Stimulated activated naive CD4-positive, alpha-beta T cell (primary cell): ENCODE measurements at regions not wholly inside any gene's neighbourhood (a gene's known extent, or its start where the extent isn't known, plus 50 kb on each side); places are given as distances from the start of the nearest gene placed in this dataset.
A peak's percentile ranks its signal among the peaks of the same experiment; 100 is the strongest.

ENCODE experiments used
- DNase-seq, 6 experiments: peaks; one replicate each; lab custom pipeline; 2025; lab: John Stamatoyannopoulos, UW

DNA sequence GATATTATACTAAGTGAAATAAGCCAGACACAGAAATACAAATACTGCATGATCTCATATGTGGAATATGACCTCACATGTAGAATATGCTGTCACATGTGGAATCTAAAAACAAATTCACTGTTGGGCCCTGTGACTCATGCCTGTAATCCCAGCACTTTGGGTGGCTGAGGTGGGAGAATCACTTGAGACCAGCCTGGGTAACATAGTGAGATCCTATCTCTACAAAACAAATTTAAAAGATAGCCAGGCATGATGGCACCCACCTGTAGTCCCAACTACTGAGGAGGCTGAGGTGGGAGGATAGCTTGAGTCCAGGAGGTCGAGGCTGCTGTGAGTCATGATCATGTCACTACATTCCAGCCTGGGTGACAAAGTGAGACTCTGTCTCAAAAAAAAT, 160.3 kb downstream of the PTEN start:
- DNase-seq: no peak

DNA sequence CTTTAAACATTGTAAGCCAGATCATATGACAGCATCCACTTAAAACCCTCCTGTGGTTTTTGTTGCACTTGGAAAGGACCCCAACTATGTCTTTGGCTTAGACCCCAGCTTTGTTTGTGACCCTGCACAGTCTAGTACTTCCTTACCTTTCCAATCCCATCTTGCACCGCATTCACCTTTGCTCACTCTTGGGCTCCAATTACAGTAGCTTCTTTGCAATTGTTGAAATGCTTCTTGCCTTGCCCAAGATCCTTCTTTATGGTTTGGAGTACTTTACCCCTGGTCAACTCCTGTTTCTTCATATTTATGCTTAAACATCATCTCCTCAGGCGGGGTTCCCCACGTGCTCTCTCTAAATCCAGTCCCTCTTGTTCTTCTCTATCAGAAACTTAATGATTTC, 162.6 kb downstream of the PTEN start:
- no peak for DNase-seq

DNA sequence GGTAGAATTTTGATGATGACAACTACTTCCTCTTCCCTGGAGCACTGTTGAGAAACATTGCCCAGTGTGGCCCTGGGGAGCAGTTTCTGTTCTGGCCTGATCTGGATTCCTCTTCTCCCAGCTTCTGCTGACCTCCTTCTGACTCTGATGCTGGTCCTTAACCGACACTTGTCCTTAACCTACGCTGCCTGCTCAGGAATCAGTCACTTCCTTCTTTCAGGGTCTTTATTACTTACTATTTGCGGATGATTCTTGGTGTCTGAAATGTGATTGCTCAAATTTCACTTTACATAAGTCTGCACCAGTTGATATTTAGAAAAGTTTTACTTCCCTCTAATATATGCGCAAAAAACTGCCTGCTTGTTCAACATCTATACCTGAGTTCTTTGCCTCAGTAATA, 164.1 kb downstream of the PTEN start:
- no peak for DNase-seq

DNA sequence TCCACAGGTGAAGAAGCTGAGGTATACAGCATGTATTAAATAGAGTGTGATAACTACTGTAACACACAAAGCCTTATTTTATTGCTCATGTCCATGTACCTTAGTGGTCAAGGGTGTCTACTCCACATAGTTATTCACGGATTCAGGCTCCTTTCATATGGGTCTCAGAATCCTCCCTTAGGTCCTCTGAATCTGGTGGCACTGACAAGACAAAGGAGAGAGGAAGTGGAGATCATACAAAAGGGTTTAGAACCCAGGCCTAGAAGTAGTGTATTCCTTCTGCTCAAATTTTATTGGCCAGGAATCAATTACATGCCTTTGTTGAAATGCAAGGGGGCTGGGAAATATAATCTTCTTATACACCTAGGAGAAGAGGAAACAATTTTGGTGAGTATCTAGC, 164.6 kb downstream of the PTEN start:
- no peak for DNase-seq

DNA sequence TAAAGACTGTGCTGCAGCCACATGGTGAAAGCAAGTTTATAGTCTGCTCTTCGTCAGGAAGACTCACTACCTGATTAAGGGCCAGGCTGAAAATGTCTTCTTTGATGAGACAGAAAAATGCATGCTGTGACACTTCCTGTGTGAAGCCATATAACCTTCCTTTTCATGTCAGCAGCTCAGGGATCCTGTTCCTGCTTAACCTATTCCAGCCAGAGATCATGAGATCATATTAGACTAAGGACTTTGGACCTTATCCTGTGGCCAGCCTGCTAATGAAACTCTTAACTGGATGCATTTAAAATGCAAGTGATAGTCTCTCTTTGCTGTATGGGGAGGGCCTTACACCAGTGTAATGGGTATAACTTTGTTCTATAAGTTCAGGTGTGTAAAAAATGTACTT, 165.2 kb downstream of the PTEN start:
- peak in 2 of 6 experiments; percentile 13 to 19 for DNase-seq

DNA sequence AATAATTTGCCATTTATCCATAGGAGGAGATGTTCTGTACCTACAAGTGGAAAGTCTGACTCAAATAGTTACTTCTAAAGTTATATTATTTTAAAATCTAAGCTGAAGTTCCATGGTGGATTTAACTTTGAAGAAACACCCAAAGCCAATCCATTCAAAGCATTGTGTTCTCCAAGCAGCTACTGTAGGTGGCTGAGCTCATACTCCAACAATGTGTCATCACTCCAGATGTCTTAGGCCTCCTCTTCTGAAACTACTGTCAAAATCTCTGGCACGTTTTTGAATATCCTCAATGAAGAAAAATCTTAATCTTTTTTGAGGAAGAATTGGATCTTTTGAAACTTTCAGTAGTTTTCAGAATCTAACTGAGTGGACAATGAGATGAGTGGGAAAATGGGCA, 169.1 kb downstream of the PTEN start:
- DNase-seq: no peak

DNA sequence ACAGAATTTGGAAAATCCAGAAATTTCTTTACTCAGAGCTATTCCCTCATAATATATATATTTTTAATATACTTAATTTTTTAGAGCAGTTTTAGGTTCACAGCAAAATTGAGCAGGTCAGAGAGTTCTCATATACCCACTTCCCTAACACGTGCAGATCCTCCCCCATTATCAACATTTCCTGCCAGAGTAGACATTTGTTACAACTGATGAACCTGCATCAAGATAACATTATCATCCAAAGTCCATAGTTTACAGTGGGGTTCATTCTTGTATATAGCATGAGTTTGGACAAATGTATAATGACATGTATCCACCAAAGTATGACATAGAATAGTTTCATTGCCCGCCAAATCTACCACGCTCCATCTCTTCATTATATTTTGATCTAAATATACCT, 170.0 kb downstream of the PTEN start:
- DNase-seq: no peak

DNA sequence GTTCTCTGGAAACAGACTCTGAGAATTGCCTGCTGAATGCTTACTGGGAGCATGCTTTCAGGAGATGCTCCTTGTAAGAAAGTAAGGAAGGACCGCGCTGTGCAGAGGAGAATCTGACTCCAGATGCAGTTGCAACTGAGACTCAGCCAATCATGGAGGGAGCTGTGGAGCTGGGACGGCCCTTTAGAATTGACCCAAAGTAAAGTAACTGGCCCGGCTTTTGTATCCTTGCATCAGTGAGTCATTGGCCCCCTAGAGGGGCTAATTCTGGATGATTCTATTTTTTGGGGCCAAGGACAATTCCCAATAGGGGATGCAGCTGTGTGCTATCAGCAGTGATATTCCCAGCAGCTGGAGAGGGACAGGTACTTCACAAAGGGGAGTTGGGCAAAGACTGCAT, 170.4 kb downstream of the PTEN start:
- no peak for DNase-seq

DNA sequence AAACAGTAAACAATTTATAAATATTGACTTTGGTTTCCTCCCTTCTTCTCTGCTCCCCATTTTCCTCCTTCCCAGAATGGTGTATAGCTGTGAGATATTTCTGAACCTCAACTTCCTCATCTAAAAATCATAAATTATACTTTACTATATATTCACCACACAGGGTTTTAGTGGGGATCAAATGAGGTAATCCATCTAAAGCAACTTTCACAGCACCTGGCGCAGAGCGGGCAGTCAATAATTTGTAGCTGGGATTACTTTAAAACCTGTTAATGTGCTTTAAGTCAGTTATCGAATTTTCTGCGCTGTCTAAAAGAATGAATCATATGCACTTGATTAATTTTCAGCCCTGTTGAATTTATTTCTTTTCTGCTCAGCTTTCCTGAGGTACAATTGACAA, 172.7 kb downstream of the PTEN start:
- DNase-seq: no peak

DNA sequence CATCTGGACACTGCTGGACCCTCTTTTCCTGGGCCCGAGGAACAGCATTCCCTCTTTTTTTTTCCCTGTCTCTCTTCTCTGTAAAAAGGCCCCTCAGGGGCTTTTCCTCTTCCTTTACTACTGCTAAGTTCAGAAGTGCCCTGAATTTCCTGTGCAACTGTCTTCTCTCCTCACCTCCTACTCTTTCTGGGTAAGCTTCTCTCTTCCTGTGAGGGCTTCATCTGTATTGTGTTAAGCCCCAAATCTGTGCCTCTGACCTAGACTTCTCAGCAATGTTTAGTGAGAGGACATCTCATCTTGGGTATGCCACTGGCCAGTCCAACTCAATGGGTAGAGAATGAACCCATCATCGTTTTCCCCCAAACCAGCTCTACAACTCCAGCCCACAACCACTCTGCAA, 174.2 kb downstream of the PTEN start:
- peak in 1 of 6 experiments; percentile 12 for DNase-seq

DNA sequence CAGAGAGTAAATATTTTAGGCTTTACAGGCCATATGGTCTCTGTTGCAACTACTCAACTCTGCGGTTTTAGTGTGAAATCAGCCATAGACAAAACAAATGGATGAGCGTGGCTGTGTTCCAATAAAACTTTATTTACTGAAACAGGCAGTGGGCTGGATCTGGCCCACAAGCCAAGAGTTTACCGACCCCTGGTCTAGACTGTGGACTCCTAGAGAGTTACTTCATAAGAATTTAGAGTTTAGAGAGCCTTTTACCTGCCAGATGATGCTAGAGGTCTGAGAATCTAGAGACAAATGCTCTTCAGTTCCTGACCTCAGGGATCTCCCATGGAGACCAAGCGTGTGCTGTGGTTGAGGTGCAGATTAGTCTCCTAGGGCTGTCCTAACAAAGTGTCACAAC, 174.8 kb downstream of the PTEN start:
- DNase-seq: no peak

DNA sequence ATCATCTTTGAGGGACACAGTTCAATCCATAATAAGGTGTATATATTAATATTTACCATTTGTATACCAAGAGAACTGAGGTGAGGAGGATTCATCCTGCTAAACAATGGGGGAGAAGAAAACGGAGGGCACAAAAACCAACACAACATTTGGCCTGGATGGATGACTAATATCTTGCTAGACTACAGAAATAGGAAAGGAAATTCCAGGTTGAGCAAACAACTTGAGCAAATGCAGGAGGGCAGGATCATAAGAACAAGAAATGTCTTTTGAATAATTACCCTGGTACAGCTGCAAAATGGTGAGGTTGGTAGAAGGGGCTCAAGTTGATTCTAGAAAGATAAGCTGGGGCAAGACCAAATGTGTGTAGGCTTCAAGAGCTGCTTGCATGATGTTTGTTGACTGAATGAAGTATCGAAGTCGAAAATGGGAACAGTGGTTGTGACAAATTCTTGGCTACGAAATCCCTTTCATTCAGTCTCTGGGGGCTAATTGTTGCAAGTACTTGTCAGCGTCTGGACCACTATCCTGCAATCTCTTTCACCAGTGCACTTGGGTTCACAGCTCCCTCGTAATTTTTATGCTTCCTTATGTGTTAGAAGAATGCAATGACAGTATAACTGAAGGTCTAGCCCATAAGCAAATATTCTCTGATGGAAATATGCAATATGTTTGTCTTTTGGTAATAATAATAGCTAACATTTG, 176.2 kb downstream of the PTEN start:
- DNase-seq: no peak

DNA sequence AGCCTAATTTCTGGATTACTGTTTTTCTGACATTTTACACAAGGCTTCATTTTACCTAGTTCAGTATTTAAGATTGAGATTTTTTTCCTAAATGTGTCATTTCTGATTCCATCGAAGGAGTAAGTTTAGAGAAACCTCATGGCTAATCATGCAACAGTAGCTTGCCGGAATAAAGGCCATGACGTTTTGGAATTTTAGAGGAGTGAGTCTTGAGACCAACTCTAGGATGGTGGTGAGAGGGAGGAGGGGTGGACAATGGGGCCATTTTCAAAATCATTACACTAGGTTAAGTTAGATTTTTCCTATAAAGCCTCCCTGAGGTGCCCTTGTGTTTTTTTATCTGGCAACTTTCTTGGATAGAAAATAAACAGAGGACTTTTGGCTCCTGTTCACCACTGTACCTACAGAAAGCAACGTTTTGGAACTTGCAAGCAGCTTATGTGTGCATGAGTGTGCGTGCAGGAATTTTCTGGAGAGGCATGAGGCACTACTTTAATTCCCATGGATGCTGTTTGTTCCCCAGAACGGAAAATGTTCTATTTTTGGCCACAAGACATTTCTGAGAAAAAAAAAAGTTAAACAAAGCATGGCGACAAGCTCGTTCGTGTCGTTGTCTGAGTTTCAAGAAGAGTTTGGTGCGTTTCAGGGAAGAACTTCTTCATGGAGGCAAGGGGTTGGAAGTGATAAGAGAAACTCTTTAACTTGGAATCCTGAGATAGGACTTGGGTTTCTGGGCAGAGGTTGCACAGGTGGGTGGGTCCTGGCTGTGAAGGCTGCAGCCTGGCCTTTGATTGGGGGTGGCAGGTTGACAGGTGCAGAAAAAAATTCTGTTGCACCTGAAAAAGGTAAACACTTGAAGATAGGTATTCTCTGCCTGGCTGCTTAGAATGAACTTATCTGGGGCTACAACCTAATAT, 178.1 kb downstream of the PTEN start:
- DNase-seq: no peak

DNA sequence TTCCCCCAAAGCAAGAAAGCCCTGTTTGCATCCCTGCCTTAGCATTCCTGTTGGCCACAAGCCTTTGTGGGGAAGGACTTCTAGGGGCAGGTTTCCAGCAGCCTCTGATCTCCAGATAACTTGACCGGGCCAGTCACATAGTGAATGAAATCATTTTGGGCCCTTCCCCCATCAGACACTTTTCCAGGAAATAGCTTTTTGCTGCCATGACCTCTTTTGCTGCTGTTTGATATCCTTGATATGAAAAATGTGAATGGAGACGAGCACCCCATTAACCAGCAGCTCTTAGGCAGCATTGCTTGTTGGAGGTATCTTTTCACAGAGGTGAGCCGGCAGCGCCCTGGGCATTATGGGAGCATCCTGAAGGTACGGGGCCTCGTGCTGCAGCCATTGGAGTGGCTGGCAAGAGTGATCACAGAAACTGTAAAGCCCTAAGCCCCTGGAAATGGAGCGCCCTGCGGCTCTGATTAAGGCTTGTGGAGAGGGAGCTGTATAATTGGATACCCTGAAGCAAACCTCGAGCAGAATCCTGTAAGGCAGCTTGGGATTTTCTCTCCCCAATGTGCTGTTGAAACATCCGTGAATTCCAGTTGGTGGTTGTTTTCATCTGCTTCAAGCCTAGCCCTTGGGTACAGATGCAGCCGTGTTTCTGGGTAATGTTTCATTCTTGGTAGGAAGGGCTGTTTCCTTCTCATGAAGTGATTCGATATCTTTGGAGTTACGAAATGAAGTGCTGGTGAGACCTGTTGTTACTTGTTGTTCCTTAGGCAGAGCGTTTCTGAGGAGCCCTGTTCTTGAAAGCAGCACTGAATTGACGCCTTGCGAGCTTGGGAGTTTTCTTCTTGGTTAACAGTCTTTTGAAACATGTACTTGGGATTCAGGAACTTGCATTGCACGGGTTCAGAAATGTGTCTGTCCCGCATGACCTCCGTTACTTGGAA, 179.0 kb downstream of the PTEN start:
- DNase-seq: no peak

DNA sequence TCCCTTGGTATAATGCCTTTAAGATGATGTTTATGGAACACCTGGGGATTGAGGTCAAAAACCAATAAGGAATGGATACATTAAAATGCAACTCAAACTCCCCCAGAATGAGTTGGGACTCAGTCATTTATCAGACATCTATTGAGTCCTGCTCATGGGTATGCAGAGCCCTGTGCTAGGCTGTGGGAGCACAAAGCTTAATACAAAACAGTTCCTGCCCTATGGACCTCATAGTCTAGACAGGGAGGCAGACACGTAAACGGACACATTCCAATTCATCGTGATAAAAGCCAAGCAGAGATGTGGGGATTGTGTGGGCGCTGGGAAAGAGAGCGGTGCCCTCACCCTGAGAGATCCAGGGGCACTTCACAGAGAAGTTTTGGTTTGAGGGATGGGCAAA, 181.7 kb downstream of the PTEN start:
- no peak for DNase-seq

DNA sequence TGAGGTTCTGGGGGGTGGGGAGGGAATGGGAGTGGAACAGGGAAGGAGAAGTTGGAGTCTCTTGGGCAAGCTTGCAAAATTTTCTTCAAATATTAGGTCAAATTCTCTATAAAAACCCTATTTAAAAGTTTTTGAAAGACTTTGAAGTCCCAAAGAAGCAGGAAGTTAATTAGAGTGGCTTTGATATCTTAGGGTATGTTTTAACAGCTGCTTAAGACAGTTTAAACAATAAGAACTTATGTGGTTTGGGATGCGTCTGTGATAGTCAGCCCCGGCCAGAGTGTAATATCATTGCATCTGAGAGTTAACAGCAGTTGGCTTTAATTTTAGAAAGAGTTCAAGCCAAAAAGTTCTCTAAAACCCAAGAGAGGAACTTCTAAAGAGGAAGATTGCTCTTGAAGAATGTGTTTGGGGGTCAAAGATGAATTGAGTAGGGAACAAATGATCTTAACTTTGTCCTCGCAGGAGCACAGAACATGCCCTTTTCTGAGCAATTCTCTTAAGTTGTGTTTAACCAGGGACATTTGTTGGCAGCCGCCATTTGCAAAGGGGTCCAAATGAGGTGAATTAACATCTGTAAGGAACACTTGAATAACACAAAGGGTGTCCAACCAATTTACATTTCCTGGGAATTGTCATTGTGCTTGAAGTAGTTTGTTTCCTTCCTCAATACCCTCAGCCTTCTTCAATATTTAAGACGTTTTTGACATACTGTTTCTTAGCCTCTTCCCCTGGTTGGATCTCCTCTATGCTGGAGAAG, 182.4 kb downstream of the PTEN start:
- no peak for DNase-seq

DNA sequence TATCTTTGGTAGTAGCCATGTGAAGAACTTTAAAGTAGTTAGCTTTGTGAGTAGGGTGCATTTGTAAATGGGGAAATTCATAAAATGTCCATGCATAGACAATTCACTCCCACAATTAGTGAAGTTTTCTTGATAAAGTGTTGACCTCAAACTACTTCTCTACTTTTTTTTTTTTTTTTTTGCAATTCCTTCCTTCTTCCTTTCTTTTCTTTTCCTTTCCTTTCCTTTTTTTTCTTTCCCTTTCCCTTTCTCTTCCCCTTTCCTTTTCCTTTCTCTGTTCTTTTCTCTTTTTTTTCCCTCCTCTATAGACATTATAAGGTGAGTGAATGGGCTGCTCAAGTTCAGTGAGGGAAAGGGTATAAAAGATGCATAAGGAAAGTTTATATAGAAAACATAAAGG, 184.2 kb downstream of the PTEN start:
- DNase-seq: no peak

DNA sequence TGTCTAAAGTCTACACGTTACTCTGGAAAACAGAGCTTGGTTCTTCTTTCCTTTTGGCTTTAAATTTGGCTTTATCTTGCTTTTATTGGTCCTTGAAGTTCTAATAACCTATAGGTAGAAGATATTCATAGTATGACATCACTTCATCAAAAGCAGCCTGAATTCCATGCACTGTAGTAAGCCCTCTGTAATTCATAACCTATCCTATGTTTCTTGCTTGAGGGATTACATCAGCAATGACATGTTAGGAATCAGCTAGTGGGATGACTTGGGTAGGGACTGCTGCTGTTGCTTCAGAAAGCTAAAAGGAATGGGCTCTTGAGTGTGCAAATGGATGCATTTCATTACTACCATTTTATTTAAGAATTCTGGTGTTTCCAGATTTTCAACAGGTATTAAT, 184.9 kb downstream of the PTEN start:
- no peak for DNase-seq

DNA sequence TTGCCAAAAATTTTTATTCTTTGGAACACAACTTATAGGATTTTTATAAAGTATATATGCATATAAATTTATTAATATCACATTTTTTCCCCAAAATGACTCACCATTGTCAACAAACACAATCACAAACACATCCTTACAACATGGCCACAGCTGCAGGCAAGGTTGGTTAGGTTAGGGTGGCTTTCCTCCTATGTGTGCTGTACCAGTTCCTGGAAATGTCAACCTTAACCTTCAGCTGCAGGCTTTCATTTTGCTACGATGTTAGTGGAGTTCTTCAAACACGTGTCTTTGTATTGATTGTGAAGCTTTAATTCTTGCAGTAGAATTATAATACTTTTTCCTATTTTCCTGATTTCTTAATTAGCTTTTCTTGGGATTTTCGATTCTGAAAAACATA, 185.8 kb downstream of the PTEN start:
- DNase-seq: no peak

DNA sequence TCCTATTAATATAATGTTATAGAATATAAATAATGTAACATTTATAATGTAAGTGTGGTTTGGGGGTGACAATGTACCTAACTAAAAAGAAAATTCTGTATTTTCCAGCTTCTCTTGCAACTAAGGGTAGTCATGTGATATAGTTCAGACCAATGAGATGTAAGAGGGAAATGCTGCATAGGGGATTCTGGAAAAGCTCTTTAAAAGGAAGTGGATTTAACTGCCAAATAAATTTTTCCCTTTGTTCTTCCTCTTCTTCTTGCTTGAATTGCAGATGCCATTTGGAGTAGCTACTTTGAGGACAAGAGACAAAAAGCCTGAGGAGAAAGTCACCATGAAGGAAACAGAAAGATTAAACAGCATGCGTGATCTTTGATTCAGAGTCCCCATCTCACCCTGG, 194.3 kb downstream of the PTEN start:
- DNase-seq: no peak

DNA sequence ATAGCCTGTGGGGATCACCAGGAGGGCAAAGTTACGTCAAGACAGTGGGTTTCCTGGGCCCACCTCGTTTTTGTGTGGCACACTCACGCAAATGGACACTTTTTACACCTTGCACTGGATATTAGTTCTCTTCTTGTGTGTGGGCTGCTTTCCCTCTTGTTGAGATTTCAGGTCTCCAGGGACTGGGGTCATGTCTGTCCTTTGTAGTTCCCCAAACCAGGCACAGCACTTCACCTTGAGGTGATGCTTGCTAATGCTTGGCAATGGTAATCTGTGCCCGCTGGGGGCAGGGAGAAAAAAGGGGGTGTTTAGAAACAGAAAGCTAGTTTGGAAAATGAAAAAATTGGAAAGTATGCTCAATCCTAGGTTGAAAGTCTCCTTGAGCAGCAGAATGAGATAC, 195.3 kb downstream of the PTEN start:
- DNase-seq: no peak

DNA sequence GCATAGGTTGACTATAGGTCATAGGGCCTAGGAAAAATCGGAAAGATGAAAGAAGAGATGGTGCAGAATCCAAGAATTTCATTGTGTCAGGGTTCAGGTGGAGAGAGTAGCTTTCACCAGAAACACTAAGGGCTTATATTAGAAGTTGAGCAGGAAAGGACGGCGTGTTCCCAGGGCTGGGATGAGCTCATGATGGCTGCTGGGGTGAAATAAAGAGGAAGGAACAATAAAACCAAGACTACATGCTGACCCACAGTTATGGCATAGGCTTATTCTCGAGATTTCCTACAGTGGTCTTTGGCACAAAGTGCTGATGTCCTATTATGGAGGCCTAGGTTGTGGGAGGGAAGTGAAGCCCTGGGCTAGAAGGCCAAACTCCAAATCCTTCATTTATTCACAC, 195.8 kb downstream of the PTEN start:
- no peak for DNase-seq
